8988T (cell line): ENCODE measurements at regions not wholly inside any gene's neighbourhood (a gene's known extent, or its start where the extent isn't known, plus 50 kb on each side); places are given as distances from the start of the nearest gene placed in this dataset.
"Not testable (repeated sequence)": the region's sequence is repeated elsewhere in the genome, so short reads cannot be mapped to it uniquely, and the experiment has no call there.

Experiments
- DNase-seq: peaks from one replicate; pipeline ENCODE4 v3.0.0; 2011

GRCh38 chr3:125918024-125918423 lies 51.0 kb upstream of the ROPN1B start:
- not testable (repeated sequence) for DNase-seq

DNA sequence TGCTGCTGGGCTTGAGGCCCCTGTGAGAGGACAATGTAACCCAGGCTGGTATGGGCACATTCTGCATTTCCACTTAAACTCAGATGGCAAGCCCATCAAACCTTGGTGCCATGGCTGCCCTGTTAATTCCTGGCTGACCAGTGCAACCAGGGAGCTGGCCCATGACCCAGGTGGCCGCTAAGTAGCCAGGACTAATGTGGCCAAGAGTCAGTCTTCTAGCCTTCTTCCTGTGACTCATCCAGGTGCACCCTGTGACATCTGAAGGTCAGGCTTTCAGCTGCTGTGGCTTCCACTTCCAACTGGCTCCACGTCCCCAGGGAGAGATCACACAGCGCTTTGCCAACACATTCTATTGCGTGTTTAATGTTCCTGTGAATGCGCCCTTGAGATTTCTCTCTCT lies 50.5 kb upstream of the ROPN1B start:
- DNase-seq: not testable (repeated sequence)

DNA sequence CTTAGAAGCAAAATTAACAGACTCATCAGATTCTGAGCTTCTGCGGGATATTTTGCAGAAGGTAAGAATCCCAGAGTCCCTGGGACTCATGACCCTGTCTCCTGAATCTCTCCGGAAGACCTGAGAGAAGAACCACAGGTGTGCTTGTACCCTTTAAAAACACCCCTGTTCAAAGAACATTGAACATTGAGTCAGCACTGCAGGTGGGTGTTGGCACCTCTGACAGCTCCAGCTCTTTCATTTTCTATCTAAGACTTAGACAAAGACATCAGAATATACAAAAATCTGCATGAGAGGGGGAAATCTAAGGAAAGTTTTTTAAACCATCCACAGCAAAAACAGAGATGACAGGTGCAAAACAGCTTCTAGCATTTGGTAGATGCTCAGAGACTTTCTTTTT lies 50.1 kb upstream of the ROPN1B start:
- DNase-seq: not testable (repeated sequence)
